Panc1 (cell line): ENCODE measurements at regions not wholly inside any gene's neighbourhood (a gene's known extent, or its start where the extent isn't known, plus 50 kb on each side); places are given as distances from the start of the nearest gene placed in this dataset.
"Not testable (repeated sequence)": the region's sequence is repeated elsewhere in the genome, so short reads cannot be mapped to it uniquely, and the experiment has no call there.

Experiments used
- ATAC-seq: fragments of 200-7000 bp; cut with Tn5 transposase; 2 replicates; pipeline ENCODE4 v1.9.1; 2020; ENCODE audit warnings: mild to moderate bottlenecking, moderate library complexity
- BruUV-seq: library from RNA; stranded (reverse); fragments of 400-500 nt; replicated peaks from 2 replicates; lab custom pipeline; 2021; lab: Mats Ljungman, UMichigan
- CTCF ChIA-PET: fragments of 300-600 bp; sonication (Branson Sonifier 250); formaldehyde crosslinking; loops from one replicate; lab custom pipeline; 2022; ENCODE audit warnings: antibody characterized with exemption; lab: Charles Lee
- POLR2A ChIA-PET: fragments of 300-600 bp; sonication (Branson Sonifier 250); formaldehyde crosslinking; loops from one replicate; lab custom pipeline; 2022; ENCODE audit warnings: antibody characterized with exemption; lab: Charles Lee
- DNase-seq: peaks from one replicate; pipeline ENCODE4 v3.0.0-alpha.2; 2010; ENCODE audit warnings: low read depth, low spot score
- H3K27ac ChIP-seq: 2 replicates; pipeline ENCODE4 v1.5.1; 2011; ENCODE audit warnings: mild to moderate bottlenecking, low read length, inconsistent platforms
- H3K27me3 ChIP-seq: fragments of 200-500 bp; sonication (Bioruptor generic); 2 replicates; pipeline ENCODE4 v1.6.0; 2014; ENCODE audit warnings: low read length, inconsistent platforms; ENCODE audit not compliant: control insufficient read depth, insufficient read depth
- H3K36me3 ChIP-seq: fragments of 200-500 bp; sonication (Bioruptor generic); 2 replicates; pipeline ENCODE4 v1.5.1; 2014; ENCODE audit warnings: inconsistent platforms, mild to moderate bottlenecking, low read length, moderate library complexity; ENCODE audit not compliant: control insufficient read depth, insufficient read depth
- H3K4me1 ChIP-seq: 2 replicates; pipeline ENCODE4 v1.5.1; 2011; ENCODE audit warnings: inconsistent platforms, mild to moderate bottlenecking, low read length, moderate library complexity; ENCODE audit not compliant: control insufficient read depth, insufficient read depth
- H3K4me3 ChIP-seq, 2 experiments: 2 replicates each; pipeline ENCODE4 v1.5.1; 2011 to 2012; ENCODE audit warnings: low read depth in 2 of 2, low read length in 2 of 2, mild to moderate bottlenecking in 2 of 2, inconsistent platforms in 1 of 2, moderate library complexity in 1 of 2
- H3K9me3 ChIP-seq: fragments of 200-500 bp; sonication (Bioruptor generic); 2 replicates; pipeline ENCODE4 v1.5.1; 2014; ENCODE audit warnings: low read depth, mild to moderate bottlenecking, inconsistent platforms, low read length, moderate library complexity; ENCODE audit not compliant: control insufficient read depth, insufficient read depth
- POLR2AphosphoS5 ChIP-seq: IDR thresholded peaks from 2 replicates; pipeline ENCODE4 v1.6.1; 2012; ENCODE audit warnings: mild to moderate bottlenecking, low read depth, low read length, moderate library complexity
- SIN3A ChIP-seq: IDR thresholded peaks from 2 replicates; pipeline ENCODE4 v1.6.1; 2012; ENCODE audit warnings: low read depth, mild to moderate bottlenecking, low read length, moderate library complexity, borderline replicate concordance; ENCODE audit not compliant: insufficient read depth
- TCF7L2 ChIP-seq: IDR thresholded peaks from 2 replicates; pipeline ENCODE4 v1.6.1; 2011; ENCODE audit warnings: mild to moderate bottlenecking, low read depth, low read length, inconsistent platforms
- in situ Hi-C: cut with HindIII; loops from 2 replicates; pipeline ENCODE4 v1.10.0; 2016; ENCODE audit warnings: low sequenced_read_pairs, low pct_unique_long_range_greater_than_20kb
- intact Hi-C: fragments of 100-400 bp; cut with micrococcal nuclease; formaldehyde crosslinking; loops from one replicate; pipeline ENCODE4 v1.10.0; 2022; ENCODE audit not compliant: unreplicated experiment
- TF ChIP-seq, protein P1 (sequence below): fragments of 450-650 bp; IDR thresholded peaks from 2 replicates; pipeline ENCODE4 v1.5.1; 2017; ENCODE audit warnings: mild to moderate bottlenecking
- TF ChIP-seq, protein P2 (sequence below), 2 experiments: IDR thresholded peaks; 2 replicates each; pipeline ENCODE4 v1.6.1; 2011 to 2012; ENCODE audit warnings: low read depth in 2 of 2, control low read depth in 1 of 2, low read length in 1 of 2, mild to moderate bottlenecking in 1 of 2, moderate library complexity in 1 of 2; ENCODE audit not compliant: insufficient read depth in 1 of 2

DNA sequence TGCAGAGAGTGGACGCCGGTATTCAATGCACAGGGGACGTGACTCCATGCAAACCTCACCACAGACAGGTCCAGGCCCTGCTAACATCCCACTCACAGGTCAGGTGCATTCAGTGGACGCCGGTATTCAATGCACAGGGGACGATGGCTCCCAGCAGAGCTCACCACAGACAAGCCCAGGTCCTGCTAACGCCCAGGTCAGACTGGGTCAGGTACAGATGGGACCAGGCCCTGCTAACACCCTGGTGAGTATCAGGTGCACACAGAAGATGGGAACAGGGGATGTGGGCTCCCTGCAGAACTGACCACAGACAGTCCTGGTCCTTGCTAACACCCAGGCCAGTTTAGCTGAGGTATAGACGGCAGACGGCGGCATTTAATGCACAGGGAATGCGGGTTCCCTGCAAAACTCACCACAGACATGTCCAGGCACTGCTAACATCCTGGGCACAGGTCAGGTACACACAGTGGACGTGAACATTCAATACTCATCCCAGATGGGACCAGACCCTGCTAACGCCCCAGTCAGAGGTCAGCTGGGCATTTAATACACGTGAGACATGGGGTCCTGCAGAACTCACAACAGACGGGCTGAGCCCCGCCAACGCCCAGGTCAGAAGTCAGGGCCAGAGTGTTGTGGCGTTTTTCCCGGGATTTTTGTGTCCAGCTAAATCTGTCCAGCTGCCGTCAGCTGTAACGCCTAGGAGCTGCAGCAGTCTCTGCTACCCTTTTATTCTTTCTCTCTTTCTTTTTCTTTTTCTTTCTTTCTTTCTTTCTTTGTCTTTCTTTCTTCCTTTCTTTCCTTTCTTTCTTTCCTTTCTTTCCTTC is 99.2 kb downstream of the SHOX start:
- ATAC-seq (no peak), DNase-seq (no peak)
- TF ChIP-seq POLR2AphosphoS5 = no peak
- TF ChIP-seq, protein P1, sequence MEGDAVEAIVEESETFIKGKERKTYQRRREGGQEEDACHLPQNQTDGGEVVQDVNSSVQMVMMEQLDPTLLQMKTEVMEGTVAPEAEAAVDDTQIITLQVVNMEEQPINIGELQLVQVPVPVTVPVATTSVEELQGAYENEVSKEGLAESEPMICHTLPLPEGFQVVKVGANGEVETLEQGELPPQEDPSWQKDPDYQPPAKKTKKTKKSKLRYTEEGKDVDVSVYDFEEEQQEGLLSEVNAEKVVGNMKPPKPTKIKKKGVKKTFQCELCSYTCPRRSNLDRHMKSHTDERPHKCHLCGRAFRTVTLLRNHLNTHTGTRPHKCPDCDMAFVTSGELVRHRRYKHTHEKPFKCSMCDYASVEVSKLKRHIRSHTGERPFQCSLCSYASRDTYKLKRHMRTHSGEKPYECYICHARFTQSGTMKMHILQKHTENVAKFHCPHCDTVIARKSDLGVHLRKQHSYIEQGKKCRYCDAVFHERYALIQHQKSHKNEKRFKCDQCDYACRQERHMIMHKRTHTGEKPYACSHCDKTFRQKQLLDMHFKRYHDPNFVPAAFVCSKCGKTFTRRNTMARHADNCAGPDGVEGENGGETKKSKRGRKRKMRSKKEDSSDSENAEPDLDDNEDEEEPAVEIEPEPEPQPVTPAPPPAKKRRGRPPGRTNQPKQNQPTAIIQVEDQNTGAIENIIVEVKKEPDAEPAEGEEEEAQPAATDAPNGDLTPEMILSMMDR = no peak
- no peak for TF ChIP-seq SIN3A
- TF ChIP-seq TCF7L2 = no peak
- TF ChIP-seq, protein P2, sequence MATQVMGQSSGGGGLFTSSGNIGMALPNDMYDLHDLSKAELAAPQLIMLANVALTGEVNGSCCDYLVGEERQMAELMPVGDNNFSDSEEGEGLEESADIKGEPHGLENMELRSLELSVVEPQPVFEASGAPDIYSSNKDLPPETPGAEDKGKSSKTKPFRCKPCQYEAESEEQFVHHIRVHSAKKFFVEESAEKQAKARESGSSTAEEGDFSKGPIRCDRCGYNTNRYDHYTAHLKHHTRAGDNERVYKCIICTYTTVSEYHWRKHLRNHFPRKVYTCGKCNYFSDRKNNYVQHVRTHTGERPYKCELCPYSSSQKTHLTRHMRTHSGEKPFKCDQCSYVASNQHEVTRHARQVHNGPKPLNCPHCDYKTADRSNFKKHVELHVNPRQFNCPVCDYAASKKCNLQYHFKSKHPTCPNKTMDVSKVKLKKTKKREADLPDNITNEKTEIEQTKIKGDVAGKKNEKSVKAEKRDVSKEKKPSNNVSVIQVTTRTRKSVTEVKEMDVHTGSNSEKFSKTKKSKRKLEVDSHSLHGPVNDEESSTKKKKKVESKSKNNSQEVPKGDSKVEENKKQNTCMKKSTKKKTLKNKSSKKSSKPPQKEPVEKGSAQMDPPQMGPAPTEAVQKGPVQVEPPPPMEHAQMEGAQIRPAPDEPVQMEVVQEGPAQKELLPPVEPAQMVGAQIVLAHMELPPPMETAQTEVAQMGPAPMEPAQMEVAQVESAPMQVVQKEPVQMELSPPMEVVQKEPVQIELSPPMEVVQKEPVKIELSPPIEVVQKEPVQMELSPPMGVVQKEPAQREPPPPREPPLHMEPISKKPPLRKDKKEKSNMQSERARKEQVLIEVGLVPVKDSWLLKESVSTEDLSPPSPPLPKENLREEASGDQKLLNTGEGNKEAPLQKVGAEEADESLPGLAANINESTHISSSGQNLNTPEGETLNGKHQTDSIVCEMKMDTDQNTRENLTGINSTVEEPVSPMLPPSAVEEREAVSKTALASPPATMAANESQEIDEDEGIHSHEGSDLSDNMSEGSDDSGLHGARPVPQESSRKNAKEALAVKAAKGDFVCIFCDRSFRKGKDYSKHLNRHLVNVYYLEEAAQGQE (IDR thresholded peaks at IDR 0.05; ENCODE audit: insufficient read depth in 1 of 2, low read depth in 2 of 2, low read length in 1 of 2) = no peak
- in situ Hi-C loops = no loop called here
- intact Hi-C loops = no loop called here
- Histone ChIP-seq H3K27me3 (no peaks in the 10 kb centered on the region), H3K36me3 (no peaks in the 10 kb centered on the region), H3K9me3 (no peaks in the 10 kb centered on the region), H3K27ac (no peak overlapping the region), H3K4me3 (no peak overlapping the region), H3K4me1 (no peaks in the 10 kb centered on the region)
- POLR2A ChIA-PET = no interaction called here
- CTCF ChIA-PET = no interaction called here
- BruUV-seq = no TSS peak

DNA sequence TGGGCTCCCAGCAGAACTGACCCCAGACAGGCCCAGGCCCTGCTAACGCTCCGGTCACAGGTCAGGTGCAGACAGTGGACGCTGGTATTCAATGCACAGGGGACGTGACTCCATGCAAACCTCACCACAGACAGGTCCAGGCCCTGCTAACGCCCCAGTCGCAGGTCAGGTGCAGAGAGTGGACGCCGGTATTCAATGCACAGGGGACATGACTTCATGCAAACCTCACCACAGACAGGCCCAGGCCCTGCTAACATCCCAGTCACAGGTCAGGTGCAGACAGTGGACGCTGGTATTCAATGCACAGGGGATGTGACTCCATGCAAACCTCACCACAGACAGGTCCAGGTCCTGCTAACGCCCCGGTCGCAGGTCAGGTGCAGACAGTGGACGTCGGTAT is 98.5 kb downstream of the SHOX start:
- H3K27ac ChIP-seq, POLR2A ChIA-PET, in situ Hi-C loops, H3K4me1 ChIP-seq, ATAC-seq, H3K27me3 ChIP-seq, H3K36me3 ChIP-seq, CTCF ChIA-PET, intact Hi-C loops, DNase-seq, H3K9me3 ChIP-seq, H3K4me3 ChIP-seq, BruUV-seq: not testable (repeated sequence)

DNA sequence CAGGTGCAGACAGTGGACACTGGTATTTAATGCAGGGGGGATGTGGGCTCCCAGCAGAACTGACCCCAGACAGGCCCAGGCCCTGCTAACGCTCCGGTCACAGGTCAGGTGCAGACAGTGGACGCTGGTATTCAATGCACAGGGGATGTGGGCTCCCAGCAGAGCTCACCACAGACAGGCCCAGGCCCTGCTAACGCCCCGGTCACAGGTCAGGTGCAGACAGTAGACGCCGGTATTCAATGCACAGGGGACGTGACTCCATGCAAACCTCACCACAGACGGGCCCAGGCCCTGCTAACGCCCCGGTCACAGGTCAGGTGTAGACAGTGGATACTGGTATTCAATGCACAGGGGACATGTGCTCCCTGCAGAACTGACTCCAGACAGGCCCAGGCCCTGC is 98.0 kb downstream of the SHOX start:
- H3K36me3 ChIP-seq, H3K9me3 ChIP-seq, in situ Hi-C loops, H3K27ac ChIP-seq, POLR2A ChIA-PET, intact Hi-C loops, H3K4me1 ChIP-seq, BruUV-seq, ATAC-seq, CTCF ChIA-PET, DNase-seq, H3K27me3 ChIP-seq, H3K4me3 ChIP-seq: not testable (repeated sequence)
